Kidney epithelial cell (primary cell): ENCODE measurements at regions not wholly inside any gene's neighbourhood (a gene's known extent, or its start where the extent isn't known, plus 50 kb on each side); places are given as distances from the start of the nearest gene placed in this dataset.

Experiments
- DNase-seq: peaks from one replicate; pipeline ENCODE4 v3.0.0-alpha.2; 2010; ENCODE audit warnings: low read depth
- H3K27me3 ChIP-seq: 2 replicates; pipeline ENCODE4 v1.6.0; 2011; ENCODE audit warnings: low read length; ENCODE audit not compliant: control insufficient read depth, insufficient read depth
- H3K36me3 ChIP-seq: 2 replicates; pipeline ENCODE4 v1.5.1; 2011; ENCODE audit warnings: low read length; ENCODE audit not compliant: control insufficient read depth, insufficient read depth
- H3K4me3 ChIP-seq: 2 replicates; pipeline ENCODE4 v1.5.1; 2011; ENCODE audit warnings: low read depth, mild to moderate bottlenecking, control low read depth, low read length
- CTCF ChIP-seq: IDR thresholded peaks from 2 replicates; pipeline ENCODE4 v1.5.1; 2011; ENCODE audit warnings: mild to moderate bottlenecking, moderate library complexity, low read length, control low read depth, inconsistent platforms; ENCODE audit not compliant: insufficient read depth, poor library complexity, severe bottlenecking

DNA sequence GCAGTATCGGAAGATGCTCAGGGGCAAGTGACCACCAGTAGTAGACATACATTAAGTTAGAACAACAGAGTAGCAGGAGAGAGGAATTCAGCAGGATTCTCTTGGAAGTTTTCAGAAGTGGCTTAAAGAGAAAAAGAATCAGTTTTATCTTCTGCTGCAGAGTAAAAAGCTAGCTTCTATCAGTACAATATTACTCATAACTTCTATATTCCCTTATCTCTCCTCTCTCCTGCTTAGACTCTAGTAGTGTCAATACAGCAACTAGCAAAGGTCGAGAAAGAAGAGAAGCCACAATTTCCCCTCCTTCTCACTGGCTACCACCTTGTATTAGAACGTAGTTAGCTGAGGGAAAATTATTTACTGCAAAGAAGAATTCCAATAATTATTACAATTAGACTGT is 539.7 kb downstream of the DIPK2A start:
- H3K27me3 ChIP-seq, result no peaks in the 10 kb centered on the region
- no peaks in the 10 kb centered on the region for H3K36me3 ChIP-seq
- no peak overlapping the region for H3K4me3 ChIP-seq
- no peak for DNase-seq
- no peak for TF ChIP-seq CTCF

GRCh38 chr3:144516026-144516425 is 544.4 kb downstream of the DIPK2A start:
- DNase-seq, result no peak
- no peak for TF ChIP-seq CTCF
- Histone ChIP-seq H3K36me3 (no peaks in the 10 kb centered on the region), H3K4me3 (no peak overlapping the region), H3K27me3 (no peaks in the 10 kb centered on the region)

DNA sequence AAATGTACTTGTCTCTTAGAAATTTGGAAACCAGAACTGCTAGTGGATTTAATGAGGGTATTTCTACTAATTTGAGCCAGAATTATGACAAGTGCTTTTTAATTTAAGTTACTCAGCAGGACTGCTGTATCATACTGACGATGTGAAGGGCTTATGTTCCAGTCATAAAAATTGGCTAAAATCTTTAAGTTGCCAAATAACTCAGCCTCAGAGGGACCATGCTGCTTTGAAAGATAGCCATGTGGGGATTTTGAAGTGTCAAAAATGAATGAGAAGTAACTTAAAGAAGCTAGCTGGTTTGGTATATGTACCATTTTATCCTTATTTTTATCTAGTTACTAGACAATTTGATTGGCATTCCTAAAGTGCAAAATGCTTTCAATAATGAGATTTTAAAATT is 545.0 kb downstream of the DIPK2A start:
- DNase-seq, result no peak
- no peak for TF ChIP-seq CTCF
- Histone ChIP-seq H3K4me3 (no peak overlapping the region), H3K36me3 (no peaks in the 10 kb centered on the region), H3K27me3 (no peaks in the 10 kb centered on the region)

- Histone ChIP-seq H3K27me3 (no peaks in the 10 kb centered on the region), H3K4me3 (no peak overlapping the region), H3K36me3 (no peaks in the 10 kb centered on the region)
- no peak for DNase-seq
- TF ChIP-seq CTCF, result no peak
Observed at GRCh38 chr3:144521131-144521530, 549.5 kb downstream of the DIPK2A start.

GRCh38 chr3:144522456-144522855 is 550.8 kb downstream of the DIPK2A start:
- H3K27me3 ChIP-seq, result no peaks in the 10 kb centered on the region
- H3K36me3 ChIP-seq, result no peaks in the 10 kb centered on the region
- DNase-seq, result no peak
- no peak for TF ChIP-seq CTCF
- no peak overlapping the region for H3K4me3 ChIP-seq

DNA sequence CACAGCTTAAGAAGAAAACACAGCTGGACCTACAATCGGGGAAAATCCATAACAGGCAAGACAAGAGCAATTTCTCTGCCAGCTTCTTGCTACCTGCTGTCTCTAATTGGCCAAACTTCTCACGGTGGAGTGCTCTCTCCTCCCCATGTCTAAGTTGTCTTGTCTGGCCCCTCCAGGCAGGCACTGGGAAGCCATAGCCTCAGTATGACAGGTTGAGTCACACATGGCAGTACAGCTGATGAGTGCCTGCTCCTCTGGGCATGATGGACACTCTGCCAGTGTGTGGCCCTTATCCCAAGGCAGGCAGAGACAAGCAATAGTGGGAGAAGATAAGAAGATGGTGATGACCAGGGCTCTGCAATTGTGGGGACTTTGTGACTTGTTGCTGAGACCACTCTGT is 551.8 kb downstream of the DIPK2A start:
- no peaks in the 10 kb centered on the region for H3K36me3 ChIP-seq
- no peak for TF ChIP-seq CTCF
- no peak overlapping the region for H3K4me3 ChIP-seq
- no peaks in the 10 kb centered on the region for H3K27me3 ChIP-seq
- no peak for DNase-seq
